Retinal pigment epithelial cell (primary cell): ENCODE measurements at regions not wholly inside any gene's neighbourhood (a gene's known extent, or its start where the extent isn't known, plus 50 kb on each side); places are given as distances from the start of the nearest gene placed in this dataset.

Experiments used
- DNase-seq: peaks from one replicate; pipeline ENCODE4 v3.0.0-alpha.2; 2010; ENCODE audit warnings: low read depth
- H3K4me3 ChIP-seq: 2 replicates; pipeline ENCODE4 v1.5.1; 2011; ENCODE audit warnings: mild to moderate bottlenecking, low read length, control low read depth, moderate library complexity
- TF ChIP-seq, protein P1 (sequence below): conservative IDR thresholded peaks from 2 replicates; pipeline ENCODE4 v1.5.1; 2011; ENCODE audit warnings: low read depth, low read length, control low read depth, inconsistent platforms

DNA sequence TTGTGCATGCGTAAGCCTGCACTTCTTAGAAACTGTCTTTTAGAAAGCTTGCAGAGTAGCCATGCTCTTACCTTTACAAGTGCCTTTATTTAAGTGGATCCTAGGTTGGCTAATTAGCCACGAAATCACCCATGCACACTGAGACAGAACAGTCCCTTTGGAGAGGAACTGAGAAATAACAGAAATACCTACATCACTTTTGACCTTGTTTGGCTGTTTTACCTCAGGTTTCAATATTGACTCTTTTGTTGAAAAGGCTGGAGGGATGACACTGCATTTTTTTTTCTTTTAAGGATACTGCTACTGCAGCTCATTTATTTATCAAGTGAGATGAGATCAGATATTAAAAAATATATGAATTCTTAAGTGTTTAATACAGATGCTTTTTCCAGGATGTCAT lies 155.6 kb upstream of the GOLIM4 start:
- TF ChIP-seq, protein P1, sequence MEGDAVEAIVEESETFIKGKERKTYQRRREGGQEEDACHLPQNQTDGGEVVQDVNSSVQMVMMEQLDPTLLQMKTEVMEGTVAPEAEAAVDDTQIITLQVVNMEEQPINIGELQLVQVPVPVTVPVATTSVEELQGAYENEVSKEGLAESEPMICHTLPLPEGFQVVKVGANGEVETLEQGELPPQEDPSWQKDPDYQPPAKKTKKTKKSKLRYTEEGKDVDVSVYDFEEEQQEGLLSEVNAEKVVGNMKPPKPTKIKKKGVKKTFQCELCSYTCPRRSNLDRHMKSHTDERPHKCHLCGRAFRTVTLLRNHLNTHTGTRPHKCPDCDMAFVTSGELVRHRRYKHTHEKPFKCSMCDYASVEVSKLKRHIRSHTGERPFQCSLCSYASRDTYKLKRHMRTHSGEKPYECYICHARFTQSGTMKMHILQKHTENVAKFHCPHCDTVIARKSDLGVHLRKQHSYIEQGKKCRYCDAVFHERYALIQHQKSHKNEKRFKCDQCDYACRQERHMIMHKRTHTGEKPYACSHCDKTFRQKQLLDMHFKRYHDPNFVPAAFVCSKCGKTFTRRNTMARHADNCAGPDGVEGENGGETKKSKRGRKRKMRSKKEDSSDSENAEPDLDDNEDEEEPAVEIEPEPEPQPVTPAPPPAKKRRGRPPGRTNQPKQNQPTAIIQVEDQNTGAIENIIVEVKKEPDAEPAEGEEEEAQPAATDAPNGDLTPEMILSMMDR, result no peak
- DNase-seq, result no peak
- H3K4me3 ChIP-seq, result peak overlapping the region; percentile 65

DNA sequence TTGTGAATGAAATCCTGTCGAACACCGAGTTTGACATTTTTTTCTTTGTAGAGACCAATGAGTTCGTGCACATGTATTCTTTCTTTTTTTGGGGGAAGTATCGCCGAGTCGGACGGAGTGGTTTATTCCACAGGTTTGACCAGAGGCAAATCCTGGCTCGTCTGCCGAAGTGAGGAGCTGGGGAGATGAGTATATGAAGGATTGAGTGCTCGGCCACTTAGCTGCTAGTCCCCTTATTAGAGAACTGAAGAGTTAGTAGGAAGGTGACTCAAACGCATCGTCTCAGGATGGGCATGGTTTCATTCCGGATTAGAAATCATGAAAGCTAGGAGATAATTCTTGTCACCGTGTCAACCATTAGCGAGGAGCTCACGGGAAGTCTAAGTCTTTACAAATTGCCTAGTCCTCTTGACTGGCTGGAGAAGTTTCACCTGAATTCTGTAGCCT lies 154.7 kb upstream of the GOLIM4 start:
- DNase-seq, result no peak
- peak overlapping the region; percentile 65 for H3K4me3 ChIP-seq
- TF ChIP-seq, protein P1, result no peak

DNA sequence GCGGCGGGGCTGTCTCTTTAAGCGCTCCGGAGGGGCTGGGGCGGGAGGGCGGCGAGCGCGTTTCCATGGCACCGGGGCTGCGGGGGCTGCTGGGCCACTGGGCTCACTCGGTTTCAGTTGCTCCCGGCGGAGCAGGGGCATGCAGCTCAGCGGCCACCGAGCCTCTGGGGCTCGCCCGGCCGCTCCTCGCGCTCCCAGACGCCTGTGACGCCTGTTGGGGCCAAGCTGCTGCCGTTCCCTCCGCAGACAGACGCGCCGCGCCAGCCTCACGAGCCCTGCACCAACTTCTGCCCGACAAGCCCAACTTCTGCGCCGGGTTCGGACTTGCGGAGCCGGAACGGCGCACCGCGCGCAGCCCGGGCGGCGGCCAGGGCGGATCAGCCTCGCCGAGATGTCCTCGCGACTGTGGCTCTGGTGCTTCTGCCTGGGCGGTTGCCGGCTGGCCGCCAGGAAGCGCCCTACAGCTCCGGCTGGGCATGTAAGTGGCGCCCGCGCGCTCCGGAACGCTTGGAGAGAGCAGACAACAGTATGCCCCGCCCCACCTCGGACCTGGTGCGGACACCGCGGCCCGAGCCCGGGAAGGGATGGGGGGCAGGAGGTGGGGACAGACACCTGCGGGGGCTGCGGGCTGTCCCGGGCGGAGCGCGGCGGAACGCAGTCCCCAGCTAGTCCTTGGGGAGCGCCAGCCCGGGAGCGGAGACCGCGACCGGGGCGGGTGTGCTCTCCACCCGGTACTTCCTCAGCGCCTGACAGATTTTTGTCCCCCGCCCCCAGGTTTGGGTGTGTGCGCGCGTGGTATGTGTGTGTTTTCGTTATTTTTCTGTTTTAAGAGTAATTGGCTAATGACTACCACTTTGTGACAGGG lies 154.1 kb upstream of the GOLIM4 start:
- peak; percentile 43 for DNase-seq
- H3K4me3 ChIP-seq, result peak overlapping the region; percentile 65
- TF ChIP-seq, protein P1, result peak; percentile 55

DNA sequence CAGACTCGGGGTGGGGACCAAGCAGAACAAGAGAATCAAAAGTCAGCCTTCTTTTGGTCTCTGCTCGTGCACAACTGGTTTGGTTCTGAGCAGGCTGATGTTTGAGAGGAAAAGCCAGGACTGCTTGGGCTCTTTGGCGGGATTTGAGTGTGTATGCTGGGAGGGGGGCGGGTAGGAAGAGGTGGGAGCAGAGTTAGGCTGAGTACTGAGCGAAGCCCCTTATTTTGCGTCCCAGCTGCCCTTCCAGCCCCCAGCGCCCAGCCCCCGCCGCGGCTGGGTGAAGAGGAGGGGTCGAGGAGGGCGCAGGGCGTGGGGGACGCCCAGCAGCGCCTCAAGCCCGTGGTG lies 153.5 kb upstream of the GOLIM4 start:
- DNase-seq, result no peak
- TF ChIP-seq, protein P1, result no peak
- H3K4me3 ChIP-seq, result peak overlapping the region; percentile 65

DNA sequence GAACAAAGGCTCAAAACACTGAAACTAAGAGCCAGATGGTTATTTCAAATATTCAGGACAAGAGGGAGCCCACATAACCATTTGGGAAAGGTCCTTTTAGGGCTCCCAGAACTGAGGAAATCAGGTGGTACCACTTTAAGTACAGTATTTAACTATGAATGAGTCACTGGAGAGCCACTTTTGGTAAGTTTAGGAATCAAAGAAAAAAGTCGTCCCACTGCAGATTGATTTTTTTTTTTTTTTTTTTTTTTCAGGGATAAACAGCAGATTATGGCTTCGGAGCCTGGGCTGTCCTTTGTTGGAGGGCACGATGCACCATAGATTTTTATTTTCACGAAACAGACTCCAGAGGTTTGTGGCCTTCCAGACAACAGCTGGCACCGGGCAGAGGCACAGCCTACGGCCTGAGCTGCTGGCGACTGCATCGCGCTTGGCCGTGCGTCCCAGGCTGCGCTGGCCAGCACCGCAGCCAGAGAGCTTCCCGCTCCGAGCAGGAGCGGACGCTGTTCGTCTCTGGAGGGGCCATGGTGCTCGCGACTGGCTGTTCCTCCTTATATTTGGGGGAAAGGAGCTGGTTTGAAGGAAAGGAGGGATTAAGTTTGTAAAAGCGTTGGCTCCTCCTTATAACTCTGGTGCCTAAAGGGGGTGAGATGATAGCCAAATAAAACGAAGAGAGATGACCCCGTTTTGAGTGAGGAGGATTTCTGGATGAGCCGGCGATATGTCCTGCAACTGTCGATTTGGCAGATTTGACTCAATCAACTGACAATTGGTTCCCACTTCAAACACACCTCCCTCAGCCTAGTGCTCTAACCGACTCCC lies 152.9 kb upstream of the GOLIM4 start:
- TF ChIP-seq, protein P1, result no peak
- no peak for DNase-seq
- H3K4me3 ChIP-seq, result peak overlapping the region; percentile 65

DNA sequence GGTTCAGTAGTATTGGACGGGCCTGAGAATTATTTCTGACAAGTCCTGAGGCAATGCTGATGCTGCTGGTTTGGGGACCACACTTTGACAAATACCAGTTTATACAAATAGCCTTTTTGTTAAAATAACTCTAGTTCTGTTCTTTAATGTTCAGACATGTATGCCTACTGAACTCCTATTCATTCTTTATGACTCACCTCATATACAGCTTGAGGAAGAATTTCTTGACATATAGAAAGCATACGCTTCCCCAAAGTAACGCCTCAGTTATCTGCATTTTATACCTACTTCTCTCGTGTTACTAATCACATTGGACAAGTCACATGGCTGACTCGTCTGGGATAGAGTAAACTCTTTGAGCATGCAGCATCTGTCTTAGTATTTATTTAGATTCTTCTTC lies 145.4 kb upstream of the GOLIM4 start:
- no peak overlapping the region for H3K4me3 ChIP-seq
- DNase-seq, result no peak
- TF ChIP-seq, protein P1, result no peak
